HG03571 (cell line): ENCODE measurements at regions not wholly inside any gene's neighbourhood (a gene's known extent, or its start where the extent isn't known, plus 50 kb on each side); places are given as distances from the start of the nearest gene placed in this dataset.

Experiments used
- ATAC-seq: cut with Tn5 transposase; IDR thresholded peaks from one replicate; pipeline ENCODE4 v1.9.1; 2021; ENCODE audit not compliant: unreplicated experiment

DNA sequence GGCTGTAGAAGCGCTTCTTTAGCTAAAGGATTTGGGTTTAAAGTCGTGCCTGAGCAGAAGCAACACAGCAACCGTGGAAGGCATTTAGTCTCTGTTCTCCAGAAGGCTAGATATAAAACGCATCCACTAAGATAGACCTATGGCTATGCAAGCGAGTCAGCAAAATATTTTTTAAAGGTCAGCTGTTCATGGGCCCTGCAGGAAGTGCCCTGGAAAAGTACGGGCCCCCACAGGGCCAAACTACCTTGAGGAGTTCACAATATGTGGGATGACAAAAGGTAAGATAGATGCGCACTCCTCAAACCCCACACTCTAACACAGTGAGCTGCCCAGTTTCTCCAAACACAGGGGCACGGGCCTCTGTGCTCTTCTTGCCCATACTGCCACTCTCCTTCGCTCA is 261.6 kb downstream of the VPS13C start:
- ATAC-seq = no peak

DNA sequence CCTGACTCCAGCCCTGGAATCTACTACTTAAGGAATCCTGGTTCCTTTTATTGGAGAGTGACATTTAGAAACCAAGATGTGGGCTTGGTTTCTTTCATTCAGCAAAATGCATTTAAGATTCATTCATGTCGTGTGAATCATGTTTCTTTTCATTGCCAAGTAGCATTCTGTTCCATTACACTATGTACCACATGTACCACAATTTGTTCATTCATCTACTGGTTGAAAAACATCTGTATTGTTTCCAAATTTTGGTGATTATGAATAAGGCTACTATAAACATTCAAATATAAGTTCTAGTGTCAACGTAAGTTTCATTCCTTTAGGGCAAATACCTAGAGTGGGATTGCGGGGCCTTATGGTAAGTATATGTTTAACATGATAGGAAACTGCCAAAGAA is 264.2 kb downstream of the VPS13C start:
- ATAC-seq = no peak

DNA sequence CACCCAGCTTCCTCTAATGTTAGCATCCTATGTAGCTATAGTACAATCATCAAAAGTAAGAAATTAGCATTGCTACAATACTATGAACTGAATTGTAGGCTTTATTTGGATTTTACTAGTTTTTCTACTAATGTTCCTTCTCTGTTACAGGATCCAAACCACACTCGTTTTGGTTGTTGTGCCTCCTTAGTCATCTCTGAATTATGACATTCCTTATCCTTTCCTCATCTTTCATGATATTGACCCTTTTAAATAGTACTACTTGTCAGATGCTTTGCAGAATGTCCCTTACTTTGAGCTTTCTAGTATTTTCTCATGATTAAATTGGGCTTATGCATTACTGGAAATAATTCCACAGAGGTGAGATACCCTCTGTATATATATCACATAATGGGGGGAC is 265.4 kb downstream of the VPS13C start:
- no peak for ATAC-seq

DNA sequence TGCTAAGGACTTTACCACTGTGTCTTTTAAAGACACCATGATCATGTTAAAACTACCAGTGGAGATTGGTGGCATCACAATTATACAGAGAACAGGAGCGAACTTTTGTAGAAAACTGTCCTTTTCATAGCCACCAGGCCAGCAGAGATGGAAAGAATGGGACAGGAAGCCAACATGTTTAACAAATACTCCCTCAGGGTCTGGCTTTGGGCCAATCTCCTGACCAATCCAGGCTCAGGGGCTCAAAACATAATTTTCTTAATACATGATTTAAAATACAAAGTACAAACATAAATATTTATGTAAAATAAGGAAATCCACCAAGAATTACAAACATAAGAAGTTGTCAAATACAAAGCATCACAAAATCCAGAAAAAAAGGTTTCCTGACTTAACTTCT is 266.0 kb downstream of the VPS13C start:
- ATAC-seq = no peak

DNA sequence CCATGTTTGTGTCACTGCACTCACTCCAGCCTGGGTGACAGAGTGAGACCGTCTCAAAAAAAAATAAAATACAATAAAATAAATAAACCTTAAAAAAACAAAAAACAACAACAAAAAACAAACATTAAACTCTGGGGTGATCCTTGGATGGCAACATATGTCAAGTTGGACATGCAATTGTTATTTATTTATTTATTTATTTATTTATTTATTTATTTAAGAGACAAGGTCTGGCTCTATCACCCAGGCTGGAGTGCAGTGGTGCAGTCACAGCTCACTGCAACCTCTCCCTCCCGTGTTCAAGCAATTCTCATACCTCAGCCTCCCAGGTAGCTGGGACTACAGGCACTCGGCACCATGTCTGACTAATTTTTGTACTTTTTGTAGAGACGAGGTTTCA is 275.5 kb downstream of the VPS13C start:
- ATAC-seq = no peak

DNA sequence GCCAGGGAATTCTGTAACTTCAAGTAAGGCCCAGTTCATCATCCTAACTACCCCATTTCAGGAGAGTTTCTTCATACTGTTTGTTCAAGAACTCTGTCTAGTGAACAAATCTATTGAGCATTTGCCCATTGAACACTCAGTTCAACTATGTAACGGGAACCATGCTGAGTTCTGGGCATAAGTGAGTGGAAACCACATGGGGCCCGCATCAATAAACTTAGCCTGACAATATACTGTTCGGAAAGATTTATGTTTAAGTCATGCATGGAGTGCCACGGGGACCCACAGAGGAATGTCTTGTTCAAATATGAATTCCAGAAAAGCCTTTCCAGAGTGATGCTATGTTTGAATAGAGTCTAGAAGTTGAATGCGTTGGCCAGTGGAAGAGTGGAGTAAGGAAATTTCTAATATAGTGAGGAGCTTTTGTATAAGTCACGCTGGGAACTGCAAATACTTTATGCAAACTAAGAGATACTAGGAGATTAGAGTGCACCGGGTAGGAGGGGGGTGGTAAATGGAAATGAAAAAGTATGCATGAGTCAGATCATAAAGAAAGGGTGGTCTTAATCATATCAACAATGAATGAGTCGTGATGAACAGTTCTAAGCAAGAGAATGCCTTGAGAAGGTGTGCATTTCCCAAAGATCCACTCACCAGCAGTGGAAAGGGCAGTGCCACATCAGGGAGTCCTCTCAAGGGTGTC is 279.8 kb downstream of the VPS13C start:
- ATAC-seq = no peak

DNA sequence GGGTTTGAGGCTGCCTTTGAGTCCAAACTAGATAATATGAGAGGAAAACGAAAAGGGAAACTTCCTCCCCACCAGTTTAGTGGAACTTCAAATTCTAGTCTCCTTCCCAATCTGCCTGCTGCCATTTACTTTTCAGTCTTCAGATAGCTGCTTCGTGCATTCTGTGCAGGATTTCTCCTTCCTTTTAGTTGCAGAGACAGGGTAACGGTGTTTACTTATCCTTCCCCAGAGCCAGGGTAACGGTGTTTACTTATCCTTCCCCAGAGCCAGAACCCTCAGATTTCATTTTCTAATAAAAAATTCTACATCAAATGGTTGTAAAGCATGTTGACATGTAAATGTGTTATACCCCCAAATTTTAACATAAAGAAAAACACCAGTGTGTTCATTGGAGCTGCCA is 282.6 kb downstream of the VPS13C start:
- ATAC-seq = no peak

DNA sequence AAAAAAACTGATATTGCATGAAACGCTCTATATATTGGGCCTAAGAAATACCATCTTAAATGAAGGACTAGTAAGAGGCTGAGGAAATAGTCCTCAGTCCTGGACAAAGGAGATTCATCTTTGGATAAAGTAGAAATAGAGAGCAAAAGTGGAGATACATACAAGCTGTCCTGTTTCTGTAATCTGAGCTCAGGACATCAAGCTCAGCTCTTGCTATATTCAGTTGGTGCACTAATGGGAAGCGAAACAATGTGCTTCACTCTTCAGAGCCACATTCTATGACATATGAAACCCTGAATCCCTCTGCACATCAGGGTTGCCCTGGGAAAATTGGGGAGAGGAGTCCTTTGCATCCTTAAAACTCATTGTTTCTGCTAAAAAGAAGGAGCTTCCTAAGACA is 290.7 kb downstream of the VPS13C start:
- ATAC-seq = no peak

DNA sequence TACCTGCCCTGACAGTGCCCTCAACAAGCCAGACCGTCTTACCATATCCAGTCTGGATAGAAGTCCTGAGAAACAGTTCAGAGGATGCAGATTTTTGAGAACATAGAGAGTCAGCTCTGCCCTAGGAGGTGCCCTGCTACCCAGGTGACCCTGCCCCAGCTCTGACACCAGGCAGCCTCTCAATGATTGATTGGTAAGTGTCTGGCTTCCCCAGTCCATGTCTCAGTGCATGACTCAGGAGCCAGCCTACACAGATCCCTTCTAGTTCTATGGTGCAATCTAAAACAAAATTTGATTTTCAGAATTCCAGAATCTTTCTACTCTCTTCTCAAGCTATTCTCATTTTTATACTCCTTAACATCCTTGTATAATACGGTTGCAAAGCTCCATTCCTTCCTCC is 292.1 kb downstream of the VPS13C start:
- ATAC-seq = no peak

DNA sequence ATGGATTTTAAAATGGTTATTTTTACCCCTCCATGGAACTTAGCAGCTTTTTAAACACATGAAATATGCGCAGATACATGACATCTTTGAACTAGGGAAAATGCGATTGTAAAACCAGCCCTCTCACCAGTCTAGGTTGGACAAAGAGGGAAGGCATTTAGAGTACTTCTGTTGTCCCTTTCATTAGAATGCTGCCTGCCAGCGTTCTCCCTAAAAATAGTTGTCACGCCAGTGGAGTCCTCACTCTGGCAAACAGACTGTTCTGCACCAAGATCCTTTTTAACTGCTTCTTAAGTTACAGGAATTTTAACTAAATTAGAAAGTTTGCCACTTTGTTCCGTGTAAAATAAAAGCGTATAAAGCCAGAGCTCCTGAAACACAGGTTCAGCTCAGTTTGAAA is 295.3 kb downstream of the VPS13C start:
- ATAC-seq = no peak

DNA sequence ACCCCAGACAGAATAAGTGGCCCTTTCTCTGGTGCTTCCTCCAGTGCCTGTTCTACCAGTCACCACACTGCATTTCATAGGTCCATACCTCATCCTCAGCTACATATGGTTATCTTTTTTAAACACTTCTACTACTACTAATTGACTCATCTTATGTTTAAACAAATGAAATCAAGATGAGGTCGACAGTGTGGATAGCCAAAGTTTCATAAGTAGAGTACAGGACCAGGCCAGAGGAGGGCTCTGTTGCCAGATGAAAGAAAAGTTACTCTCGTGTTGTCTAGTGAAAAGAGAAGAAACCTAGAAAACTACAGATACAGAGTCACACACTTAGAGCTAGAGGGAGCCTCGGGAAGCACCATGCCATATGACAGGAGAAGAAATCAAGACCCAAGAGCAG is 296.1 kb downstream of the VPS13C start:
- no peak for ATAC-seq

DNA sequence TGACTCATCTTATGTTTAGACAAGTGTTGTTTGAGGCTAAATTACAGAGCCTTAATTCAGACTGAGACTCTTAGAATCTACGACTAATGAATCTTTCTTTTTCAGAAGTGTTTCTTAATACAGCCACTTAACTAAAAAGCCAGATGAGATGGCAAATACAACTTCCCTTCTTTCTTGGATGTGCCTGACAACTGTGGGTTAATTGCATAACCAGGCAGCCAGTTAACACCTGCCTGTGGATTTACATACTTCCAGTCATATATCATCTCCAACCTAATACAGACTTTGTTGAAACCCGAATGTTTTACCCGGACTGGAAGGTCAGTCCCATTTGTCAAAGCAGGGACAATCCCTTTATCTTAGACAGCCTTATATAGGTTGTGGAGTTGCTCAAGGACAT is 297.6 kb downstream of the VPS13C start:
- no peak for ATAC-seq

DNA sequence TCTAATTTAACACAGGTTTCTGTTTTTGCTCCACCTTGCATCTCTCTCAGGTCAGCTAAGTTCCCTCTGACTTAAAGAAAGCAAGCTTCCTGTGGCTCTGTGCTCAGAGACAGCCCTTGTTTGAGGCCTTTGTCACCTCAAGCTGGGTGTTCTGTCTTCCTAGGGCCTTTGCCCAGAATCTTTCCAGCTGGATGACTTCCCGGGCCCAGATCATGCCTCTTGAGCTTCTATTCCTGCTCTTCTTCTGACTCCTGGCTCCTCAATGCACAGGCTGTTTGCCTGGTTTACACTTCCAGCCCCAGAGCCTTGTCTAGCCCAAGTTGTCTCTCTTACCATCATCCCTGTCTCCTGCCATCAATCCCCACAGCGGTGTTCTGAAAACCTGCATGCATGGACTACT is 300.6 kb downstream of the VPS13C start:
- ATAC-seq = no peak

DNA sequence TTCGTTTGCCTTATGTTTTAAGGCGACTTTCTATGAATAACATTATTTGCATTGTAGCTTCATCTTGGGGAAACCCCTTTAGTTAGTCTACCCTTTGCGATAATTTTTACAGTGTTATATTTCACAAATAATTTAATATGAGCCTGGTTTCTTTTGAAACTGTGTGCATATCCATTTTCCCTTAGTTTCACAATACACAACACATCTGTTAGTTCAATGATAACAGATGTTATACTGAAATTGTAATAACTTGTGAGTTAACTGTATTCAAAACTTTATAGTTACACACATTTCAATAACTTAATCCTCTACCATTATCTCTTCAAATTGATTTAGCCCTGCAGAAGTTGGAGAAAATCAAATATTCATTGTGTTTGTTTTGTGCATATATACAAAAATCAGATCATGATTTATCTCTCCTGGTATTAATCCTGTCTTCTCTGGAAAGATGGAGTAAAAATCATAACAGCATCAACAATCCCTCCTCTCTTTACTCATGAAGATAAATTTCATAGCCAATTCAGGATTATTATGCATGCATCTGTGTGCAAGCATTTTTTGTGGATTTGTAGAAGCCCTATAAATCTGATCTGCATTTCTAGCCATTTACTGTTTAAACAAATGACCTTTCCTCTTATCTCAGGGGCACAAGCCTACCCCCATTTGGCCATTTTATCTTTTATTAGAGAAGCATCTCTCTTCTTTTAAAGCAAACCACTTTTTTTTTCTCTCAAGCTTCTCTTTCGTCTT is 304.0 kb downstream of the VPS13C start:
- no peak for ATAC-seq

DNA sequence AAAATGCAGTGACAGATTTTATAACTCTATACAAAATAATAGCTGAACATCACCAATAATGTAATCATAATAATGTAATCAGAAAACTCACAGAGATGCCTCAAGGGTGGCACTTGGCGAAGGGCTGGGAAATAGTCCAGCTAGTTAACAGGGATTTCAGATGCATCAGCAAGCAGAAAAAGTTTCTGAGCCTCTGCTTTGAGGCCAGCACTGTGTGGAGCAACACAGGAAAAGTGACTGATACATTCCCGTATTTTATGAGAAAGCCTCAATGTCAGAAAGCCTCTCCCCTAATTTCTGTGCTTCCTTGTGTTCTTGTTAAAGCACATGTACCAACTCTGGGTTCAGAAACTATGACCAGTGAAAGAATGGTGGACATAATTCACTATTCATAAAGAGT is 304.8 kb downstream of the VPS13C start:
- ATAC-seq = no peak

DNA sequence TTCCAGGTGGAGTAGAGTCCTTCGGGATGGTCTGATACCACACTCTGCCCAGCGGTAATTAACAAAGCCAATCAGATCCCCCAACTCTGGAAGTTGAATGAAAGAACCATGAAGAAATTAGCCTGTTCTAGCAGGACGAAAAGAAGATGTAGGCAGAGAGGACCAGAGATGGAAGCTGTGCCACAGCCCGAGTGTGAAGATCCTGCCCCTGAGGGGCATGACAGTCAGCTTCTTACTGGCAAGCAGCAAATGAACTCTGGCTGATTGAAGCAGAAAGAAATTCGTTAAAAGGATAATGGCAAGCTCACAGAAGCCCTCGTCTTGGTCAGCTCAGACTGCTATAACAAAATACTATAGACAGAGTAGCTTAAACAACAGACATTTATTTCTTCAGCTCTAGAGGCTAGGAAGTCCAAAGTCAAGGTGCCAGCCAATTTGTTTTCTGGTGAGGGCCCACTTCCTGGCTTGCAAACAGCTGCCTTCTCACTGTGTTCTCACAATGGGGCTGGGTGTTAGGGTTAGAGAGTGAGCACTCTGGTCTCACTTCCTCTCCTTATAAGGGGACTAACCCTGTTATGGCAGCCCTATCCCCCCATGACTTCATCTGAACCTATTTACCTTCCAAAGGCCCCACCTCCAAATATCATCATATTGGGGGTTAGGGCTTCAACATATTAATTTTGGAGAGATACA is 307.1 kb downstream of the VPS13C start:
- ATAC-seq = no peak

DNA sequence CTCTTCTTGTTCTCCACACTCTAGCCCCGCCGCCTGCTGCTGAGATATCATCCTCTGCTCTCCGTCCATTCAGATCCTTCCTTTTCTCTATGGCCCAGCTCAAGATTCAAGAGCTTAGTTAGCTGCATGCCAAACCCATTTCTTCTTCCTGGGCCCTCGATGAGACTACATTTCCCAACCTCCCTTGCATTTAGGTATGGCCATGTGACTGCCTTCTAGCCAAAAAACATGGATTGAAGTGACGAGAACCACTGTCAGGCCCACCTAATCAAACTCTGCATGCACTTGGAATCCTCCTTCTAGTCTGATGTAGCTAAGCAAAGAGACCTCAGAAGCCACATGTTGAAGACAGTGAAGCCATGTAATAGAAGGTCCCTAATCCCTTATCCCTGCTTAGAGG is 308.2 kb downstream of the VPS13C start:
- no peak for ATAC-seq

DNA sequence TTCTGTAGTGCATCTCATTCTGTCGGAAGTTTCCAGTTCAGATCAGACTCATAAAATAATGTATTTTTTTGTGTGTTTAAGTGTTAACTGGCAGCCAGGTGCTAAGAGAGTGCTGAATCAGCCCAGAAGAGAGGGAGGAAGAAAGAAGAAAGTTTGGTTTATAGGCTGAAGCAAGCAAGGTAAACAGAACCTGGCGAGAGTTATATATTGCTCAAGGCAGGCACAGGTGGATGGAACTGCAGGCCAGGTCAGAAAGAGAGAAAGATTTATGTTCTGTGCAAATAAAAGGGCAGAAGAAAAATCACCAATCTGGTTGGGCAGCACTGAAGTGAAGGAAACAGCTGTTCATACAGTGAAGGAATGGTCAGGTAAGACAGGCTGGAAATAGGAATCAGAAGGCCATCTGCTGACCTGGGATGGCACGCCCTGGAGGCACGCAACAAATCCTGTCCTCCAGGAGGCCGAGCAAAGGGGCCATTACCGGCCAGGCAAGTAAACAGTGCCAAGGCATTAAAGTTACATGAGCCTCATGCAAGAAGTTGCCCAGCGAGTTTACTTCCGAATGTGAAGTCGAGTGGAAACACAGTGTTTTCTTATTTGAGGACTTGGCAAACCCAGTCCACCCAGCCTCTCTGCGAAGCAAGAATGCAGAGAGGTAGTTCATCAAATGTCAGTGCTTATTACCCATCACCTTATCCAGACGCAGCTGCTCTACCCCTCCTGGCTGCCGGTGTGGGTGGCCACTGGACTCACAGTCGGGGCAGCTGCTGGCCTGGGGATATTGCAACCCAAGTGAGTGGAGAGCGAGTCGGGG is 309.8 kb downstream of the VPS13C start:
- ATAC-seq = no peak

DNA sequence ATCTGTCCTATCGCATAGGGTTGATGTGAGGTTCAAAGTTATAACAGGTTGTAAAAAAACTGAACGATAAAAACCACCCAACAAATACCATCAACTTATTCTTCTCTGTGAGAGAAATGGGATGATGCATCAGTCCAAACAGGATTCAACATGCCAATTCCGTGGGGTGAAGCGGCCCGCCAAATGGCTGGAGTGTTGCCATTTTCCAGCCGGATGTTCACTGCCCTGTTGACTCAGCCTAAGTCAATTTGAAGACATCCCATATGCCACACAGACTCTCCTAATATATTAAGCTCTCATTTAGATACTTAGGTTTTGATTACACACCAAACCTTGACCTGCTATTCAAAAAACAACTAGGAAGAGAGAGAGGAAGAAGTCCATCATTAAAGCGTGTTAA is 311.1 kb downstream of the VPS13C start:
- no peak for ATAC-seq

DNA sequence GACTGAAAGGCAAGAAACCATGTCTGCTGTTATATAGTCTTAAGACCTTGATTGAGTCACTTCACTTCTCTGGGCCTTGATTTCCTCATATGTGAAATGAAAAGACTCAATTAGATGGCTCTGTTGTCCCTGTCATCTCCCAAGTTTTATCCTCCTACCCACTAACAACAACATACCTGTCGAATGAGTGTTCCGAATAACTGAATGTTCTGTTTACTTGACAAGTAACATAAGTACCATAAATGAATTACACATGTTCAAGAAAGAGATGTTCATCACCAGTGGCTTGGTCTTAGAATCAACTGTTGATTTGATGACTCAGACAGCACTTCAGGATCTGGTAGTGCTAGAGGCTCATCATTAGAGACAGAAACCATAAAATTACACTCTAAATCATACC is 311.7 kb downstream of the VPS13C start:
- no peak for ATAC-seq

DNA sequence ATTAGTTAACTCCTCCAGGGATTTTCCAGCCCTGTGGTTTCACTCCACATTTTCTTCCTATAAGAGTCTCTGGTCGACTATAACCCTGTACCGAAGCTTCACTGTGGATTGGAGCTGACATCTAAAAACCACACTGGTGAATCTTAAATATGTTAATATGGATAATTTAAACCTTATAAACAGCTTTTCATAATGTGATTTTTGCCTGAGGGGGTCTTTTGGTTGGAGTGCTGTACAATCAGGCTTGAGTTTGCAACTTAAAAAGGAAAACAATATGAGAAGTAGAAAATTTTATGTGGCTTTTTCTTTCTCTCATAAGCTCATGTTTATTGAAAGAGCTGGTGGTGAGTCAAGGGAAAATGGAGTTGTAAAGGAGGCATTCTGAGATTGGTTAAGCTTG is 313.7 kb downstream of the VPS13C start:
- ATAC-seq = no peak
